ENCODE measurements at regions not wholly inside any gene's neighbourhood (a gene's known extent, or its start where the extent isn't known, plus 50 kb on each side); places are given as distances from the start of the nearest gene placed in this dataset.
"Not testable (repeated sequence)": the region's sequence is repeated elsewhere in the genome, so short reads cannot be mapped to it uniquely, and the experiment has no call there.

DNA sequence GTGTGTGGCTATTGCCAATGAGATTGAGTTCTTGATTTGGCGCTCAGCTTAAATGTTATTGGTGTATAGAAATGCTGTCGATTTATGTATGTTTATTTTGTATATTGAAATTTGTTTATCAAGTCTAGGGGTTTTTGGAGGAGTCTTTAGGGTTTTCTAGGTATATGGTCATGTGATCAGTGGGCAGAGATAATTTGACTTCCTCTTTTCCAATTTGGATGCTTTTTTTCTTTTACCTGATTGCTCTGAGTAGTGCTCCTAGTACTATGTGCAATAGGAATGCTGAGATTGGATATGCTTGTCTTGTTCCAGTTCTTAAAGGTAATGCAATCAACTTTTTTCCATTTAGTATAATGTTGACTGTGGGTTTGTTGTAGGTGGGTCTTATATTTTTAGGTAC, 99.8 kb upstream of the PMCH start:
- DNase-seq = no peak

GRCh38 chr12:102294568-102294967, 96.9 kb upstream of the PMCH start:
- no peak for DNase-seq

GRCh38 chr12:102291498-102292440, 94.1 kb upstream of the PMCH start:
- not testable (repeated sequence) for DNase-seq

GRCh38 chr12:102289702-102290101, 92.1 kb upstream of the PMCH start:
- not testable (repeated sequence) for DNase-seq

GRCh38 chr12:102281231-102281630, 83.6 kb upstream of the PMCH start:
- no peak for DNase-seq

DNA sequence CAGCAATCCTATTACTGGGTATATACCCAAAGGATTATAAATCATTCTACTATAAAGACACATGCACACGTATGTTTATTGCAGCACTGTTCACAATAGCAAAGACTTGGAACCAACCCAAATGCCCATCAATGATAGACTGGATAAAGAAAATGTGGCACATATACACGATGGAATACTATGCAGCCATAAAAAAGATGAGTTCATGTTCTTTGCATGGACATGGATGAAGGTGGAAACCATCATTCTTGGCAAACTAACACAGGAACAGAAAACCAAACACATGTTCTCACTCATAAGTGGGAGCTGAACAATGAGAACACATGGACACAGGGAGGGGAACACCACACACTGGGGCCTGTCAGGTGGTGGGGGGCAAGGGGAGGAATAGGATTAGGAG, 58.1 kb upstream of the PMCH start:
- not testable (repeated sequence) for DNase-seq

DNA sequence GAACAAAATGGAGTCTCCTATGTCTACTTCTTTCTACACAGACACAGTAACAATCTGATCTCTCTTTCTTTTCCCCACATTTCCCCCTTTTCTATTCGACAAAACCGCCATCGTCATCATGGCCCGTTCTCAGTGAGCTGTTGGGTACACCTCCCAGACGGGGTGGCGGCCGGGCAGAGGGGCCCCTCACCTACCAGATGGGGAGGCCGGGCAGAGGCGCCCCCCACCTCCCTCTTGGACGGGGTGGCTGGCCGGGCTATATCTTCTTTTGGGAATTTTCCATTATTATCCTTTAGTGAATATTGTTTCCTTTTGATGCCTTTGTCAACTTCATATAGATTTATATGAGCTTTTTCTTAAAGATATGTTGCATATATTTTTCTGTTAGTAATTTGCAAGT, 53.4 kb upstream of the PMCH start:
- not testable (repeated sequence) for DNase-seq

- no peak for DNase-seq
Measured at GRCh38 chr12:102249079-102249841, 51.6 kb upstream of the PMCH start.
